ENCODE measurements at regions not wholly inside any gene's neighbourhood (a gene's known extent, or its start where the extent isn't known, plus 50 kb on each side); places are given as distances from the start of the nearest gene placed in this dataset.

DNA sequence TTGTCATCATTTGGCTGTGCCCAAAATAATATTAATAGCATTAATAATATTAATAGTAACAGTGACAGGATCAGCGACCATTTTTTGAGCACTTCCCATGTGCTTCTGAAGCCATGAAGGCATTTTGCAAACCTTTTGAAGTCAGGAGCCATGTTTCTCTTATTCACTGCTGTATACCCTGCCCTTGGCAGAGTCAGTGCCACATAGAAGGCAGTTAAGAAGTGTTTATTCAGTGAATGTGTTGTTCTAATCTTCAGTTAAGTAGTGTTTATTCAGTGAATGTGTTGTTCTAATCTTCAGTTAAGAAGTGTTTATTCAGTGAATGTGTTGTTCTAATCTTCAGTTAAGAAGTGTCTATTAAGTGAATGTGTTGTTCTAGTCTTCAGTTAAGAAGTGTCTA lies 319.7 kb upstream of the NAV3 start:
- DNase-seq (ENCODE audit: low spot score), result no peak
- TF ChIP-seq, protein P1, sequence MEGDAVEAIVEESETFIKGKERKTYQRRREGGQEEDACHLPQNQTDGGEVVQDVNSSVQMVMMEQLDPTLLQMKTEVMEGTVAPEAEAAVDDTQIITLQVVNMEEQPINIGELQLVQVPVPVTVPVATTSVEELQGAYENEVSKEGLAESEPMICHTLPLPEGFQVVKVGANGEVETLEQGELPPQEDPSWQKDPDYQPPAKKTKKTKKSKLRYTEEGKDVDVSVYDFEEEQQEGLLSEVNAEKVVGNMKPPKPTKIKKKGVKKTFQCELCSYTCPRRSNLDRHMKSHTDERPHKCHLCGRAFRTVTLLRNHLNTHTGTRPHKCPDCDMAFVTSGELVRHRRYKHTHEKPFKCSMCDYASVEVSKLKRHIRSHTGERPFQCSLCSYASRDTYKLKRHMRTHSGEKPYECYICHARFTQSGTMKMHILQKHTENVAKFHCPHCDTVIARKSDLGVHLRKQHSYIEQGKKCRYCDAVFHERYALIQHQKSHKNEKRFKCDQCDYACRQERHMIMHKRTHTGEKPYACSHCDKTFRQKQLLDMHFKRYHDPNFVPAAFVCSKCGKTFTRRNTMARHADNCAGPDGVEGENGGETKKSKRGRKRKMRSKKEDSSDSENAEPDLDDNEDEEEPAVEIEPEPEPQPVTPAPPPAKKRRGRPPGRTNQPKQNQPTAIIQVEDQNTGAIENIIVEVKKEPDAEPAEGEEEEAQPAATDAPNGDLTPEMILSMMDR (IDR thresholded peaks at IDR 0.05; ENCODE audit: extremely low read depth, missing control alignments), result no peak

DNA sequence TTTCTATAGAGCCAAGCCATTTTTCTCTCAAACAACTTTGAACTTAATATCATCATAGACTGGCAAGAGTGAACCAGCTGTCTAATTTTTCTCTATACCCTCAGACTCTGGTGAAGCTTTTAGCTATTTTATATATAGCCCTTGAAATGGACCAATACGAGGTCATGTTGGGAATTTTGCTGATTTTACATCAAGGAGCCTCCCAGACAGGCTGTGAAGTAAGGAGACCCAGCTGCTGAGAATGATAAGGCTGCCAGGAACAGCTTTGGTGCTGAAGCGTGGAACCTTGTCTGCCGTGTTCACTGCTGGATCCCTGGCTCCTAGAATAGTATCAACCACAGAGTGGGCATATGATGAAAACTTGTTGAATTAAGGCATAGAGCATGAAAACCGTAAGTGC lies 326.2 kb upstream of the NAV3 start:
- DNase-seq (ENCODE audit: low spot score), result no peak
- TF ChIP-seq, protein P1 (IDR thresholded peaks at IDR 0.05; ENCODE audit: extremely low read depth, missing control alignments), result no peak

DNA sequence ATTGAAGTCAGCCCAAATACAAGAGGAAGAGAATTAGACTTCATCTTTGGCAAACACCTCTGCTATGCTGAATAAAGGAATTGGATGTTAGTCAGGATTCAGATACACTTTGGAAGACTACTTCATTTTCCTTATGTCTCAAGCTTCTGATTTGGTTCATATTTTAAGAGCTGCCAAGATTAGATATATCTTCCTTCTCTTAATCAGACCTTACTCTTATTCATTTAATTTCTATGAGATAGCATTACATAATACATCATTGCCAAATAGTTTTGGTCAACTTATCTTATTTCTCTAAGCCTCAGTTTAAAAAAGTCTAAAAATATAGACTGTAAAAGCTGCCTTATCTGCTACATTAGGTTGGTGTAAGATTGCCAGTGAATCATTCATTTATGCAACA lies 330.6 kb upstream of the NAV3 start:
- no peak for DNase-seq (ENCODE audit: low spot score)
- TF ChIP-seq, protein P1 (IDR thresholded peaks at IDR 0.05; ENCODE audit: extremely low read depth, missing control alignments), result no peak

DNA sequence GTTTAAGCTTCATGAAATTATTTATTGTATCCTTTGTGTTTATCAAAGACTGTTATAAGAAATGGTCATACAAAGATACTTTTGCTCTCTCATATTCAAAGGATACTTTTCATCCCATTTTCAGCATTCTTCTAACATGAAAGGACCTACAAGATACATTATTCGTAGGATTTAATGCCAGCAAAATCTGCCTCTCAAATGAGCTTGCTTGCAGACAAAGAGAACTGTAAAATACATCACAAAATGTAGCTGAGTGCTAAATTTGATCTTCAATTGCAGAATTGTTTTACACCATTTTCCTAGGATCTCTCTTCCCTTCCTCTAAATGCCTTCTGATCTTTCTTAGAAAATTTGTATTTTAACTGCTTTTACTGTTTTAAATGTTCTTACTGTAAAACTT lies 333.0 kb upstream of the NAV3 start:
- TF ChIP-seq, protein P1 (IDR thresholded peaks at IDR 0.05; ENCODE audit: extremely low read depth, missing control alignments), result no peak
- DNase-seq (ENCODE audit: low spot score), result no peak

DNA sequence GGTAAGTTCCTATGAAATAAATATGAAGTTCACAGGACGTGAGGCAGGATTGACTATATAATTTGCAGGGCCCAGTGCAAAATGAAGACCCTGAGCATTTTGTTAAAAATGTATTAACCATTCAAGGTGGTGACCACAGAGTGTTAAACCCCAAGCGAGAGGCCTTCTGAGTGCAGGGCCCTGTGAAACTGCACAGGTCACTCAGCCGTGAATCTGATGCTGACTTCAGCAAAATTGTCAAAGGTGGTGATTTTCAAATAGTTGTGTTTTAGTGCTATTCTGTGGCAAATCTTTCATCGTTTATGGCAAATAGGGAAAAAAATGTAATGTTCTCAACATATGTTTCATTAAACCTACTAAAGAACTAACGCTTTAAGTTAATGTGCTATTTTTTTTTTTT lies 334.0 kb upstream of the NAV3 start:
- TF ChIP-seq, protein P1 (IDR thresholded peaks at IDR 0.05; ENCODE audit: extremely low read depth, missing control alignments), result no peak
- no peak for DNase-seq (ENCODE audit: low spot score)

DNA sequence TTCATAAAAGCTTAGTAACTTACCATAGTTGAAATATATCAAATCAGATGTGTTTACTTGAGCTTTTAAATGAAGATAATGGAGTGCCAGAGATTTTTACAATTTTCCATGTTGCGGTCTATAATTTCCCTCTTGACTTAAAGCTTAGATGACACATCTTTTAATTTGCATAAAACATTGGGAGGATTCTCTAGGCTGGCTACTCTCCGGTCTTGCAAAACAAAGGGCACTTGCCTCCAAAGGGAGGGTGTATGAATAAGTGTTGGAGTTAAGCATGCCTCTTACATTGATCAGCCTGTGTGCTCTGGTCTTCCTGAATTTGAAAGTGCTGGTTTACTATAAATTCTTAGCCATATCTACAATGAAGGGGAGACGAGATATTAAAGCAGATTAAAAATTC lies 336.4 kb upstream of the NAV3 start:
- TF ChIP-seq, protein P1 (IDR thresholded peaks at IDR 0.05; ENCODE audit: extremely low read depth, missing control alignments), result no peak
- no peak for DNase-seq (ENCODE audit: low spot score)

DNA sequence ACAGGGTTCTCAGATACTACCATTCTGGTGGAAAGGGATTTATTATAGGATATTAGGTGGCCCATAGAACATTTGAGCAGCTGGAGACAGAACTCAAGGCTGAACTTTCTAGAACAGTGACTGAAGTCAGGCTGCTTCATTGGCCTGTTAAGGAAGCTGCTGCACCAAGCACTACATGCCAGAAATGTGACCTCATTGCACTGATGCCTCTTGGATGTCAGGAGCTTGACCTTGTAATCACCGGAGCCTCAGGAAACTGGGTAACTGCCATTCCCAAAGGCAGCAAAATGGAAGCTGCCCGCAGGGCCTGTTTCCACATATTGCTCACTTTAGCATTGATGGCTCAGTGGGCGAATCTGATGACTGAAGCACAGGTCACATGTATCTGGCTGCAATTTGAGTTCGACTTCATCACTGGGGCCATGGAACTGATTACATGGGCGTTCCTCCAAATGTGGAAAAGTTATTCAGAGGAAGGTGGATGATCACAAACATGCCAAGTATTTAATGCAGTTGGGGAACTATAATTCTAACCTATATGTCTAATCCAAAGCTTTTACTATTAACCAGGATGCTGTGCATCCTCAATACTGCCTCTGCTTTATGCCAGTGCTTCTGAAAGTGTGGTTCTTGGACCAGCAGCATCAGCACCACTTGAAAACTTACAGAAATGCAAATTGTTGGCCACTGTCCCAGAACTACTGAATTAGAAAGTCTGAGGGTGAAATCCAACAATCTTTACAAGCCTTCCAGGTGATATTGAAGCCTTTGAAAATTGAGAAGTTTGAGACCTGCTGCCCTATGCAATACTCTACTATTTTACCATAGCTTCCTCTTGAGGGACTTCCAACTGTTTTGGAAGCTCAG lies 337.2 kb upstream of the NAV3 start:
- TF ChIP-seq, protein P1 (IDR thresholded peaks at IDR 0.05; ENCODE audit: extremely low read depth, missing control alignments), result no peak
- DNase-seq (ENCODE audit: low spot score), result no peak
